ENCODE measurements at regions not wholly inside any gene's neighbourhood (a gene's known extent, or its start where the extent isn't known, plus 50 kb on each side); places are given as distances from the start of the nearest gene placed in this dataset.

GRCh38 chr12:62078020-62078419, 182.2 kb upstream of the USP15 start:
- 54 to 66% methylated on average over 4 to 6 of the region's 6 CpGs for WGBS, 2 donors
- H3K4me1 ChIP-seq = no peaks in the 10 kb centered on the region
- TF ChIP-seq CTCF (IDR thresholded peaks at IDR 0.05) = no peak
- TF ChIP-seq POLR2A (IDR thresholded peaks at IDR 0.05) = no peak
- H3K4me3 ChIP-seq = no peak overlapping the region
- H3K36me3 ChIP-seq = no peaks in the 10 kb centered on the region
- no peak for DNase-seq
- no peaks in the 10 kb centered on the region for H3K27me3 ChIP-seq
- H3K9me3 ChIP-seq = no peaks in the 10 kb centered on the region
- intact Hi-C loops (cut with DNase I) = no loop called here
- H3K27ac ChIP-seq = no peak overlapping the region

GRCh38 chr12:62082448-62082847, 177.8 kb upstream of the USP15 start:
- Histone ChIP-seq H3K4me1 (no peaks in the 10 kb centered on the region), H3K4me3 (no peak overlapping the region), H3K27me3 (no peaks in the 10 kb centered on the region), H3K9me3 (peaks cover 0 to 4% (median 0%) of the 10 kb centered on the region in 3 donors), H3K36me3 (no peaks in the 10 kb centered on the region), H3K27ac (no peak overlapping the region)
- no peak for DNase-seq
- intact Hi-C loops (cut with DNase I) = no loop called here
- 78 to 90% methylated on average over 1 of the region's 1 CpG for WGBS, 2 donors
- TF ChIP-seq CTCF (IDR thresholded peaks at IDR 0.05) = no peak
- TF ChIP-seq POLR2A (IDR thresholded peaks at IDR 0.05) = no peak

DNA sequence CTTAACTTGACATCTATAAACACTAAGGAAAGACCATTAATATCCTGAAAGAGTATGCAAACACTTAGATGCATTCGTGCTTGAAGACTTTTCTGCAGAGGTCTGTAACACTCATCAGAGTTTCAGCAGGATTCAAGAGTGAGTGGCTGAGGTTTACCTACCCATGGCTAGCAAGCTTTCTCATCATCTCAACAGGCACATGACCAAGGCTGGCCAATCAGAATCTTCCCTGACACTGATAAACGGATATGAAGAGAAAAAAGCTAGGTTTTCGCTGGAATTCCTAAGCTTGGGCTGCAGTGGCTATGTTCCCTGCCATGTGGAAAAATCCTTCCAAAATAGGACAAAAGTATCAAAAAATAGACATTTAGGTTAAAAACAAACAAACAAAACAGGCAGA, 162.1 kb upstream of the USP15 start:
- Histone ChIP-seq H3K27ac (no peak overlapping the region), H3K4me3 (no peak overlapping the region), H3K36me3 (no peaks in the 10 kb centered on the region), H3K4me1 (no peaks in the 10 kb centered on the region), H3K27me3 (no peaks in the 10 kb centered on the region), H3K9me3 (no peaks in the 10 kb centered on the region)
- DNase-seq = no peak
- intact Hi-C loops (cut with DNase I) = no loop called here
- 63 to 70% methylated on average over 3 of the region's 3 CpGs for WGBS, 2 donors
- TF ChIP-seq CTCF (IDR thresholded peaks at IDR 0.05) (no peak), POLR2A (IDR thresholded peaks at IDR 0.05) (no peak)

GRCh38 chr12:62103748-62104147, 156.5 kb upstream of the USP15 start:
- H3K27ac ChIP-seq = no peak overlapping the region
- no peak for TF ChIP-seq POLR2A (IDR thresholded peaks at IDR 0.05)
- TF ChIP-seq CTCF (IDR thresholded peaks at IDR 0.05) = no peak
- no peaks in the 10 kb centered on the region for H3K27me3 ChIP-seq
- no peak for DNase-seq
- no peaks in the 10 kb centered on the region for H3K9me3 ChIP-seq
- no peak overlapping the region for H3K4me3 ChIP-seq
- H3K36me3 ChIP-seq = no peaks in the 10 kb centered on the region
- intact Hi-C loops (cut with DNase I) = no loop called here
- no peaks in the 10 kb centered on the region for H3K4me1 ChIP-seq

- no peak for DNase-seq
- Histone ChIP-seq H3K27ac (no peak overlapping the region), H3K4me3 (no peak overlapping the region), H3K4me1 (no peaks in the 10 kb centered on the region), H3K9me3 (no peaks in the 10 kb centered on the region), H3K27me3 (no peaks in the 10 kb centered on the region), H3K36me3 (no peaks in the 10 kb centered on the region)
- no peak for TF ChIP-seq POLR2A (IDR thresholded peaks at IDR 0.05)
- no peak for TF ChIP-seq CTCF (IDR thresholded peaks at IDR 0.05)
- 49 to 55% methylated on average over 8 of the region's 8 CpGs for WGBS, 2 donors
- intact Hi-C loops (cut with DNase I) = no loop called here
Observed at GRCh38 chr12:62106547-62107185, 153.5 kb upstream of the USP15 start.
